Mammary epithelial cell (primary cell): ENCODE measurements at regions not wholly inside any gene's neighbourhood (a gene's known extent, or its start where the extent isn't known, plus 50 kb on each side); places are given as distances from the start of the nearest gene placed in this dataset.

Experiments used
- CTCF ChIP-seq, 2 donors: IDR thresholded peaks in 1 of 2; conservative IDR thresholded peaks in 1 of 2; 2 replicates each; pipeline ENCODE4 v1.5.1; 2011 to 2012; ENCODE audit warnings: inconsistent platforms in 2 of 2, low read length in 2 of 2, mild to moderate bottlenecking in 2 of 2, control low read depth in 1 of 2, low read depth in 1 of 2; ENCODE audit not compliant: insufficient read depth in 1 of 2; ENCODE audit errors: extremely low read depth in 1 of 2
- EZH2 ChIP-seq: IDR thresholded peaks from 2 replicates; pipeline ENCODE4 v1.6.1; 2012; ENCODE audit warnings: low read length, inconsistent platforms, borderline replicate concordance

DNA sequence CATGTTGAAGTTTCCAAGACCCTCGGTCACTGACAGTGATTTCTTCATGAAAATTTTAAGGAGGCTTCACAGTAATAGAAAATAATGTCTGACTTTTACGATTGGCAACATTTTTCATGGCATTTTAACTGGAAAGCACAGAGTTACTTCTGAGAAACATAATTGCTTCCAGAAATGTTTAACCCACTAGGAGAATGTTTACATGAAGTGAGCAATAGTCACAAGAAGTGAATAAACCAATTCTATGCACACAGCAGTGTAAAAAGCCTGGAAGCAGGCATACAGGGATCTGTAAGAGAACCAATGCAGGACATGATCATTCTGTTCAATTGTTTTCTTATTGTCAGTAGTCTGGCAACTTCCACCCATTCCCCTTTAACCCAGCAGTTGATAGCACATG is 316.2 kb upstream of the CXADR start:
- TF ChIP-seq CTCF (conservative IDR thresholded peaks at IDR 0.05 in 1 of 2, IDR thresholded peaks at IDR 0.05 in 1 of 2; ENCODE audit: extremely low read depth in 1 of 2, insufficient read depth in 1 of 2, low read depth in 1 of 2, low read length in 2 of 2) (no peak), EZH2 (no peak)
